Naive thymus-derived CD4-positive, alpha-beta T cell (primary cell): ENCODE measurements at regions not wholly inside any gene's neighbourhood (a gene's known extent, or its start where the extent isn't known, plus 50 kb on each side); places are given as distances from the start of the nearest gene placed in this dataset.

Source experiments
- ATAC-seq: fragments of 150-1000 bp; cut with Tn5 transposase; 2 replicates; pipeline ENCODE4 v1.10.0; 2021; ENCODE audit warnings: mild to moderate bottlenecking, moderate library complexity
- CTCF ChIA-PET: fragments of 350-600 bp; sonication (Branson Sonifier 250); formaldehyde crosslinking; loops from one replicate; lab custom pipeline; 2021; ENCODE audit warnings: antibody characterized with exemption; lab: Charles Lee
- POLR2A ChIA-PET: fragments of 350-600 bp; sonication (Branson Sonifier 250); formaldehyde crosslinking; loops from one replicate; lab custom pipeline; 2021; ENCODE audit warnings: antibody characterized with exemption, inconsistent platforms; lab: Charles Lee
- DNase-seq, 9 donors: peaks; one replicate each; pipeline versions ENCODE4 v3.0.0 to v3.0.0-alpha.2; 2020 to 2022; ENCODE audit warnings: mixed read lengths in 1 of 9
- H3K27ac ChIP-seq: one replicate; pipeline ENCODE4 v1.7.0; 2013; ENCODE audit warnings: mild to moderate bottlenecking, low read depth, low read length, moderate library complexity
- H3K27me3 ChIP-seq, 2 donors: one replicate each; pipeline ENCODE4 v1.7.0; 2013; ENCODE audit warnings: low read length in 2 of 2, mild to moderate bottlenecking in 2 of 2, moderate library complexity in 2 of 2; ENCODE audit not compliant: control insufficient read depth in 2 of 2, insufficient read depth in 2 of 2
- H3K36me3 ChIP-seq, 3 experiments: 1 replicate in 2 of 3; 2 replicates in 1 of 3; pipeline ENCODE4 v1.7.0; 2013; ENCODE audit warnings: low read length in 3 of 3, mild to moderate bottlenecking in 3 of 3, moderate library complexity in 1 of 3; ENCODE audit not compliant: insufficient read depth in 3 of 3, control insufficient read depth in 2 of 3
- H3K4me1 ChIP-seq, 2 donors: one replicate each; pipeline ENCODE4 v1.7.0; 2013; ENCODE audit warnings: low read length in 2 of 2, mild to moderate bottlenecking in 2 of 2, moderate library complexity in 1 of 2; ENCODE audit not compliant: control insufficient read depth in 2 of 2, insufficient read depth in 2 of 2
- H3K4me3 ChIP-seq: 2 replicates; pipeline ENCODE4 v1.7.0; 2013; ENCODE audit warnings: mild to moderate bottlenecking, low read length
- H3K9me3 ChIP-seq, 3 experiments: 1 replicate in 2 of 3; 2 replicates in 1 of 3; pipeline ENCODE4 v1.7.0; 2013; ENCODE audit warnings: low read length in 3 of 3; ENCODE audit not compliant: control insufficient read depth in 2 of 3
- H3K27ac Mint-ChIP-seq, 9 donors: one replicate each; pipeline ENCODE4 v1.8.0; 2020 to 2022; ENCODE audit warnings: mixed read lengths in 9 of 9, mild to moderate bottlenecking in 8 of 9, moderate library complexity in 5 of 9, inconsistent platforms in 2 of 9
- H3K27me3 Mint-ChIP-seq, 5 donors: one replicate each; pipeline ENCODE4 v1.8.0; 2021 to 2022; ENCODE audit warnings: mixed read lengths in 5 of 5, mild to moderate bottlenecking in 1 of 5
- H3K36me3 Mint-ChIP-seq, 5 donors: one replicate each; pipeline ENCODE4 v1.8.0; 2020 to 2022; ENCODE audit warnings: mixed read lengths in 5 of 5, mild to moderate bottlenecking in 3 of 5, inconsistent platforms in 1 of 5
- H3K4me1 Mint-ChIP-seq, 7 donors: one replicate each; pipeline ENCODE4 v1.8.0; 2020 to 2022; ENCODE audit warnings: mixed read lengths in 7 of 7, mild to moderate bottlenecking in 3 of 7, inconsistent platforms in 1 of 7
- H3K4me3 Mint-ChIP-seq, 10 donors: one replicate each; pipeline ENCODE4 v1.8.0; 2020 to 2022; ENCODE audit warnings: mild to moderate bottlenecking in 10 of 10, mixed read lengths in 10 of 10, moderate library complexity in 6 of 10, inconsistent platforms in 2 of 10
- H3K9me3 Mint-ChIP-seq, 11 donors: one replicate each; pipeline ENCODE4 v1.8.0; 2020 to 2022; ENCODE audit warnings: mixed read lengths in 11 of 11, mild to moderate bottlenecking in 4 of 11, inconsistent platforms in 1 of 11, moderate library complexity in 1 of 11
- intact Hi-C, 2 donors: fragments of 100-400 bp; cut with micrococcal nuclease; formaldehyde crosslinking; loops; one replicate each; pipeline ENCODE4 v1.15.1; 2023

DNA sequence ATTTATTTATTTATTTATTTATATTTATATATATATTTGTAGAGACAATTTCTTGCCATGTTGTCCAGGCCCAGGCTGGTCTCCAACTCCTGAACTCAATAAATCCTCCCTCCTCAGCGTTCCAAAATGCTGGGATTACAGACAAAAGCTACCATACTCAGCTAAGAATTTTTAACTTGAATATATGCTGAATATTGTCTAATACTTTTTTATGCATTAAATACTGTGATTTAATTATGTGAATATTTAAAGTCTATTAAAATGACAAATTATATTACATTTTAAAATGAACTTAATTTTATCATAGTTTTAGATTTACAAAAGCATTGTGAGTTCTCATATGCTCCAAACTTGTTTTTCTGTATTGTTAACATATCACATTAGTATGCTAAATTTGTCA, 1022.4 kb downstream of the GRIK2 start:
- Mint-ChIP-seq H3K27ac (no peak overlapping the region), H3K4me1 (peaks cover 0 to 2% (median 0%) of the 10 kb centered on the region in 7 donors), H3K9me3 (peaks cover 0 to 23% (median 4%) of the 10 kb centered on the region in 11 donors), H3K27me3 (no peaks in the 10 kb centered on the region), H3K4me3 (no peak overlapping the region), H3K36me3 (no peaks in the 10 kb centered on the region)
- ATAC-seq (no peak), DNase-seq (no peak)
- ChIA-PET CTCF (no interaction called here), POLR2A (no interaction called here)
- Histone ChIP-seq H3K36me3 (no peaks in the 10 kb centered on the region), H3K9me3 (no peaks in the 10 kb centered on the region), H3K27ac (no peak overlapping the region), H3K4me3 (no peak overlapping the region), H3K27me3 (no peaks in the 10 kb centered on the region), H3K4me1 (no peaks in the 10 kb centered on the region)
- intact Hi-C loops: no loop called here

DNA sequence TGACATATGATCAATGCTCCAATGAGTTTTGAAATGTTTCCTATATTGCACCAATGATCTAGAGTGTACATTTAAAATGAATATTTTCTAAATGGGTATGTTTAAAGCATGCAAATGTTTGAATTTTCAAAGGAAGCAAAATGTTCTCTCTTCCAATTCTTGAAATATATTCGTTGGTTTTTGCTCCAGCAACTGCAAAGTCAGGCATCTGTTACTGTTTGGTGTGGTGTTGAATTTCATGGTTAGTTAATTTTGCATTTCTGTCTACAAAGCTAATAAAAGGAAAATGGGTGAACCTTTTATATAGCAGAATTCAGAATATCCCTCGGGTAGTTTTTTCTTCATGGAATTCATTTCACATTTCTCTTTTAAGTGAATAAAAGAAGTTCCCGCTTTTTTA, 1018.3 kb downstream of the GRIK2 start:
- POLR2A ChIA-PET: no interaction called here
- intact Hi-C loops: no loop called here
- DNase-seq: no peak
- no peaks in the 10 kb centered on the region for H3K27me3 Mint-ChIP-seq
- Histone ChIP-seq H3K27ac (no peak overlapping the region), H3K36me3 (no peaks in the 10 kb centered on the region), H3K9me3 (no peaks in the 10 kb centered on the region), H3K4me3 (no peak overlapping the region), H3K4me1 (no peaks in the 10 kb centered on the region), H3K27me3 (no peaks in the 10 kb centered on the region)
- peaks cover 0 to 9% (median 0%) of the 10 kb centered on the region in 11 donors for H3K9me3 Mint-ChIP-seq
- CTCF ChIA-PET: no interaction called here
- H3K4me1 Mint-ChIP-seq: no peaks in the 10 kb centered on the region
- no peak overlapping the region for H3K4me3 Mint-ChIP-seq
- ATAC-seq: no peak
- H3K27ac Mint-ChIP-seq: no peak overlapping the region
- no peaks in the 10 kb centered on the region for H3K36me3 Mint-ChIP-seq

DNA sequence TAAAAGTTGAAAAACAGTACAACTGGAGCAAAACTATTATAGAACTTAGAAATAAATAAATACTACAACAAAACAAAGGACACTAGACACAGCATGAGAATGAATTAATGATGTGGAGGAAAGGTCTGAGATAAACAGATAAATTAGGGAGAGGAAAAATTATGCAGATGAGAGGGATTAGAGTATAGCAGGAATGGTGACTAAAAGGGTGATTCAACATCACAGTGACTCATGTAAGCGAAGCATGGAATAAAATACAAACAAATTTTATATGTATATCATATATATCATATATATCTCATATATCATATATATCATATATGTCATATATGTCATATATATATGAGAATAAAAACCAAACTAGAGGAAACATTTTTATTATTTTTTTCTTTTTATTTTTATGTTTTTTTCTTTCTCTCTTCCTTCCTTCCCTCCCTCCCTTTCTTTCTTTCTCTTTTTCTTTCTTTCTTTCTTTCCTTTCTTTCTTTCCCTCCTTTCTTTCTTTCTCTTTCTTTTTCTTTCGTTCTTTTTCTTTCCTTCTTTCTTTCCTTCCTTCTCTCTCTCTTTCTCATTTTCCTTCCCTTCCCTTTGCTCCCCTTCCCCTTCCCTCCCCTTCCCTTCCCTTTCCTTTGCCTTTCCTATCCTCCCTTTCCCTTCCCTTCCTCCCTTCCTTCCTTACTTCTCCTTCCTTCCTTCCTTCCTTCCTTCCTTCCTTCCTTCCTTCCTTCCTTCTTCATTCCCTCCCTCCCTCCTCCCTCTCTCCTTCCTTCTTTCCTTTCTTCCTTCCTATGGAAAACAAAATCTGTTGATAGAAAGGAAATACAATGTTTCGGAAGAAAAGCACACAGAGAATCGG, 1014.6 kb downstream of the GRIK2 start:
- Mint-ChIP-seq H3K4me1 (no peaks in the 10 kb centered on the region), H3K4me3 (no peak overlapping the region), H3K27ac (no peak overlapping the region), H3K27me3 (no peaks in the 10 kb centered on the region), H3K9me3 (peaks cover 0 to 10% (median 3%) of the 10 kb centered on the region in 11 donors), H3K36me3 (no peaks in the 10 kb centered on the region)
- intact Hi-C loops: no loop called here
- H3K27me3 ChIP-seq: no peaks in the 10 kb centered on the region
- DNase-seq (no peak), ATAC-seq (no peak)
- POLR2A ChIA-PET: no interaction called here
- no peaks in the 10 kb centered on the region for H3K4me1 ChIP-seq
- no peaks in the 10 kb centered on the region for H3K9me3 ChIP-seq
- H3K36me3 ChIP-seq: no peaks in the 10 kb centered on the region
- no peak overlapping the region for H3K4me3 ChIP-seq
- no peak overlapping the region for H3K27ac ChIP-seq
- CTCF ChIA-PET: no interaction called here

DNA sequence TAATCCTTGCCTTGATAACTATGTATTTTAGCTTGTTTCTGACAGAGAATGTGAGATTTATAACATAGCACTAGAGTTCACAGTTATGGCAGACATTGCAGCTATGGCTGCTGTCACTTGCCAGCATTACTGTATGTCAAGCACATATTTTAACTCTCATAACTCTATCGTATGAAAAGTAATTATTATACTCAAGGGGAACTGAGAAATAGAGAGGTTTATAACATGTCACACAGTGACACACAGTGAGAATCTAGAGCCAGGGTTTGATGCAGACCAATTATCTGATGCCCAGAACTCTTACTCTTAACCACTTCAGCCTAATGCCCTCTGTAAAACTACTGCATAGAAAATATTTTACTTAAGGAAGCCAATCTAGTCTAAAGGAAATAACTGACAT, 1012.4 kb downstream of the GRIK2 start:
- CTCF ChIA-PET: no interaction called here
- ATAC-seq: no peak
- POLR2A ChIA-PET: no interaction called here

DNA sequence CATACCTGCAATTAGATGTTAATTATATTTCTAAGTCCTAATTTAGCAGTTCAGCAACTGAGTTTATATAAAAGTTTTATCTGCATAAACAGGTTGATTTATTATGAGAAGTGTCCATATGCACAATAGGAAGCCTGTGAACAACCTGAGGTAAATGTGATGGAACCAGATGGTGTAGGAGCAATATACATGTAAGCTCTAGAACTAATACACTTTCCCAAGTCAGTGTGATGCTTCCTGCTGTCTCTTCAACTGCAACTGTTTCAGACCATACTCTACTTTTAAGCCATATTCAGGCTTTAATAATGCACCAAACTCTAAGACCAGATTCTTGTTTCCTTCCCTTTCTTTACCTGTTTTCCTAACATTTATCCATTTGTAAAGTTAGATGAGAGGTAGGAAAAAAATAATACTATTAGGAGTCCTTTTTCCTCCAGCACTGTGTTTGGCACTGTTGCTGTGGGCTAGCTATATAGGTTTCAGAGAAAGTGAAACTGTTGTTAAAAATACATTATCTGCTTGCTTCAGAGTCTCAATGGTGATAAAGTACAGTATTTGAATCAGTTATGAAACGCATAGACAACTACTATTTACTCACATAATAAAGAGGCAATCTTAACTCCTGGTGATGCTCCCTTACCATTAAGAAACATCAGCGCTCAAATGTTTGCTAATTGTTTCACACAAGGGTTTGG, 1009.3 kb downstream of the GRIK2 start:
- DNase-seq: no peak
- Histone ChIP-seq H3K4me3 (no peak overlapping the region), H3K4me1 (no peaks in the 10 kb centered on the region), H3K27me3 (no peaks in the 10 kb centered on the region), H3K36me3 (no peaks in the 10 kb centered on the region), H3K9me3 (no peaks in the 10 kb centered on the region), H3K27ac (no peak overlapping the region)
- Mint-ChIP-seq H3K27me3 (no peaks in the 10 kb centered on the region), H3K9me3 (peaks cover 0 to 16% (median 5%) of the 10 kb centered on the region in 11 donors), H3K36me3 (no peaks in the 10 kb centered on the region), H3K4me3 (no peak overlapping the region), H3K4me1 (no peaks in the 10 kb centered on the region), H3K27ac (no peak overlapping the region)
- ATAC-seq: no peak
- intact Hi-C loops: no loop called here
- ChIA-PET CTCF (no interaction called here), POLR2A (no interaction called here)

More for the DNA sequence above, 1012.4 kb downstream of the GRIK2 start:
- no peak overlapping the region for H3K4me3 ChIP-seq
- H3K27ac ChIP-seq: no peak overlapping the region
- intact Hi-C loops: no loop called here
- no peaks in the 10 kb centered on the region for H3K9me3 ChIP-seq
- no peaks in the 10 kb centered on the region for H3K27me3 ChIP-seq
- H3K36me3 ChIP-seq: no peaks in the 10 kb centered on the region
- no peaks in the 10 kb centered on the region for H3K36me3 Mint-ChIP-seq
- peaks cover 0 to 11% (median 2%) of the 10 kb centered on the region in 11 donors for H3K9me3 Mint-ChIP-seq
- no peak for DNase-seq
- no peaks in the 10 kb centered on the region for H3K27me3 Mint-ChIP-seq
- no peak overlapping the region for H3K27ac Mint-ChIP-seq
- H3K4me3 Mint-ChIP-seq: no peak overlapping the region
- no peaks in the 10 kb centered on the region for H3K4me1 Mint-ChIP-seq
- H3K4me1 ChIP-seq: no peaks in the 10 kb centered on the region

DNA sequence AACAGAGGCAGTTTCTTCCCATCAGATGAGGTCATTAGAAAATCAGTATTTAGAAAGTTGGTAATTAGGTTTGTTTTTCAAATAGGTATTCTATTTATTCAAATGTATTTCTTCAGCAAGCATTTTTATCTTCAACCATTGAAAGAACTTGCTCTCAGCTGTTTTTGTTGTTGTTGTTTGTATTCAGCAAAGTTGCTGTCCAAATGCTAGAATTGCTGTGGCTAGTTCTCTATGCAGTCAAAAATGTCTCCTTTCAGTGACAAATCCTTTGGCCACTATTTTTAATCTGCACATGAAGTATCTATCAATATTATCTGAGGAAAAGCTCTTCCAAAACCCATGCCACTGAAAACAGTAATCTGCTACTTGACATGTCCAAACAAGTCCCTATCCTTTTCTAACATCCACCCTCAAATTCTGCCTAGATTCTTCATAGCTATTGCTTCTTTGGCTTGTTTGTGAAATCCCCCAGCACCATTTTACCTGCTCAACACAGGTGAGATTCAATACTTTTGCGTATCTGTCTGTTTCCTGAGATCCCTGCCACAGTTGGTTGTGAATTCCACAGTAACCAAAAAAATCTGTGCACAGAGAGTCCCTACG, 1005.4 kb downstream of the GRIK2 start:
- intact Hi-C loops: loop anchor here in 1 of 2 donors (5.0 kb wide), 1 partner anchor 202 kb away; no protein-coding TSS in a partner anchor
- Histone ChIP-seq H3K27ac (no peak overlapping the region), H3K27me3 (no peaks in the 10 kb centered on the region), H3K4me3 (no peak overlapping the region), H3K4me1 (no peaks in the 10 kb centered on the region), H3K36me3 (no peaks in the 10 kb centered on the region), H3K9me3 (no peaks in the 10 kb centered on the region)
- no peak for ATAC-seq
- no peak overlapping the region for H3K27ac Mint-ChIP-seq
- H3K36me3 Mint-ChIP-seq: no peaks in the 10 kb centered on the region
- H3K4me3 Mint-ChIP-seq: no peak overlapping the region
- H3K27me3 Mint-ChIP-seq: no peaks in the 10 kb centered on the region
- peaks cover 0 to 14% (median 7%) of the 10 kb centered on the region in 11 donors for H3K9me3 Mint-ChIP-seq
- CTCF ChIA-PET: no interaction called here
- no peak for DNase-seq
- no peaks in the 10 kb centered on the region for H3K4me1 Mint-ChIP-seq
- POLR2A ChIA-PET: no interaction called here
